ENCODE measurements at regions not wholly inside any gene's neighbourhood (a gene's known extent, or its start where the extent isn't known, plus 50 kb on each side); places are given as distances from the start of the nearest gene placed in this dataset.

- no peak overlapping the region for H3K4me3 ChIP-seq (ENCODE audit: low read depth, low read length)
- TF ChIP-seq, protein P1, sequence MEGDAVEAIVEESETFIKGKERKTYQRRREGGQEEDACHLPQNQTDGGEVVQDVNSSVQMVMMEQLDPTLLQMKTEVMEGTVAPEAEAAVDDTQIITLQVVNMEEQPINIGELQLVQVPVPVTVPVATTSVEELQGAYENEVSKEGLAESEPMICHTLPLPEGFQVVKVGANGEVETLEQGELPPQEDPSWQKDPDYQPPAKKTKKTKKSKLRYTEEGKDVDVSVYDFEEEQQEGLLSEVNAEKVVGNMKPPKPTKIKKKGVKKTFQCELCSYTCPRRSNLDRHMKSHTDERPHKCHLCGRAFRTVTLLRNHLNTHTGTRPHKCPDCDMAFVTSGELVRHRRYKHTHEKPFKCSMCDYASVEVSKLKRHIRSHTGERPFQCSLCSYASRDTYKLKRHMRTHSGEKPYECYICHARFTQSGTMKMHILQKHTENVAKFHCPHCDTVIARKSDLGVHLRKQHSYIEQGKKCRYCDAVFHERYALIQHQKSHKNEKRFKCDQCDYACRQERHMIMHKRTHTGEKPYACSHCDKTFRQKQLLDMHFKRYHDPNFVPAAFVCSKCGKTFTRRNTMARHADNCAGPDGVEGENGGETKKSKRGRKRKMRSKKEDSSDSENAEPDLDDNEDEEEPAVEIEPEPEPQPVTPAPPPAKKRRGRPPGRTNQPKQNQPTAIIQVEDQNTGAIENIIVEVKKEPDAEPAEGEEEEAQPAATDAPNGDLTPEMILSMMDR (IDR thresholded peaks at IDR 0.05; ENCODE audit: insufficient read depth, low read depth, low read length, missing control alignments): no peak
- no peak for DNase-seq (ENCODE audit: low read depth)
Measured at GRCh38 chr2:19228715-19229114, 129.7 kb downstream of the OSR1 start.

- DNase-seq (ENCODE audit: low read depth): no peak
- TF ChIP-seq, protein P1 (IDR thresholded peaks at IDR 0.05; ENCODE audit: insufficient read depth, low read depth, low read length, missing control alignments): no peak
- no peak overlapping the region for H3K4me3 ChIP-seq (ENCODE audit: low read depth, low read length)
Measured at GRCh38 chr2:19228181-19228593, 130.2 kb downstream of the OSR1 start.

- H3K4me3 ChIP-seq (ENCODE audit: low read depth, low read length): no peak overlapping the region
- TF ChIP-seq, protein P1 (IDR thresholded peaks at IDR 0.05; ENCODE audit: insufficient read depth, low read depth, low read length, missing control alignments): no peak
- no peak for DNase-seq (ENCODE audit: low read depth)
Measured at GRCh38 chr2:19226871-19227270, 131.6 kb downstream of the OSR1 start.

GRCh38 chr2:19226386-19226785 lies 132.0 kb downstream of the OSR1 start:
- no peak for DNase-seq (ENCODE audit: low read depth)
- no peak overlapping the region for H3K4me3 ChIP-seq (ENCODE audit: low read depth, low read length)
- TF ChIP-seq, protein P1 (IDR thresholded peaks at IDR 0.05; ENCODE audit: insufficient read depth, low read depth, low read length, missing control alignments): no peak

DNA sequence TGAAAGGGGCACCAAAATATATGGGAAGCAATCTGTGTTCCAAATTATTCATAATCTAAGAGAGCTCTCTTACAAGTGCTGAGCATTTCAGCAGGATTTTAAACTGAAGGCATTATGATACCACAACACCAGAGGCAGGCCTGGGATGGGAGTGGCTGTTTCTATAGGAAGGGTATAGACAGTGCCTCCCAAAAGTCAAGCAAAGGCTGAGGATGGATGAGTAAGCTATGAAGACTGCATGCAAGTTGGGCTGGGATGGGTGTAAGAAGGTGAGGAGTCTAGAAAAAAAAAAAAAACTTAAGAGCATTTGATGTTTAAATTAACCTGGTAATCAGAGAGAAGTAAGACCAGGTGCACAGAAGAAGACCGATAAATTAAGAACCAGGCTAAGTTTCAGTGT lies 132.5 kb downstream of the OSR1 start:
- no peak overlapping the region for H3K4me3 ChIP-seq (ENCODE audit: low read depth, low read length)
- no peak for DNase-seq (ENCODE audit: low read depth)
- TF ChIP-seq, protein P1 (IDR thresholded peaks at IDR 0.05; ENCODE audit: insufficient read depth, low read depth, low read length, missing control alignments): no peak

DNA sequence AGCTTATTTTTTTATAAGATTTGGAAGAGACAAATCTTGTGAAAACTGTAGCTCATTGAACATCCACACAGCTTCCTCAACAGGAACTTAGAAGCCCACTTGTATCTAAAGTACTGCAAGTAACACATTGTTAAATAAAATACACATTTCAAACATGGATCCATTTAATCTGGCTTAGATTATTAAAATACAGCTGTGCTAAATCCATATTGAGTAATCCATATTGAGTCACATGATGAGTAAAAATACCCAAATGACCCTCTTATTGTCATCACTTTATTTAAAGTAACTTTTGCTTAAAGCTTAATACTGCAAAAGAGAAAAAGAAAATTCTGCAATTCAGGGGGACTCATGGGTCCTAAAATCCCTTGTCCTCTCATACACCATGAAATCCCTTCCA lies 133.3 kb downstream of the OSR1 start:
- DNase-seq (ENCODE audit: low read depth): no peak
- TF ChIP-seq, protein P1 (IDR thresholded peaks at IDR 0.05; ENCODE audit: insufficient read depth, low read depth, low read length, missing control alignments): no peak
- H3K4me3 ChIP-seq (ENCODE audit: low read depth, low read length): no peak overlapping the region

- no peak for DNase-seq (ENCODE audit: low read depth)
- TF ChIP-seq, protein P1 (IDR thresholded peaks at IDR 0.05; ENCODE audit: insufficient read depth, low read depth, low read length, missing control alignments): no peak
- no peak overlapping the region for H3K4me3 ChIP-seq (ENCODE audit: low read depth, low read length)
Measured at GRCh38 chr2:19224486-19224885, 133.9 kb downstream of the OSR1 start.
